H4 (cell line): ENCODE measurements at regions not wholly inside any gene's neighbourhood (a gene's known extent, or its start where the extent isn't known, plus 50 kb on each side); places are given as distances from the start of the nearest gene placed in this dataset.

Source experiments
- DNase-seq: peaks from one replicate; pipeline ENCODE4 v3.0.0-alpha.2; 2015; ENCODE audit warnings: low spot score

- no peak for DNase-seq
Measured at GRCh38 chr5:104757915-104758314, 1195.3 kb upstream of the NUDT12 start.

GRCh38 chr5:104755806-104756205 is 1193.2 kb upstream of the NUDT12 start:
- no peak for DNase-seq

GRCh38 chr5:104754311-104754995 is 1191.9 kb upstream of the NUDT12 start:
- no peak for DNase-seq

GRCh38 chr5:104751969-104752368 is 1189.4 kb upstream of the NUDT12 start:
- DNase-seq: no peak

GRCh38 chr5:104739905-104740304 is 1177.3 kb upstream of the NUDT12 start:
- DNase-seq: no peak

- DNase-seq: no peak
Measured at GRCh38 chr5:104739503-104739902, 1176.9 kb upstream of the NUDT12 start.

- no peak for DNase-seq
Measured at GRCh38 chr5:104736073-104736472, 1173.5 kb upstream of the NUDT12 start.

- no peak for DNase-seq
Measured at GRCh38 chr5:104734046-104734445, 1171.5 kb upstream of the NUDT12 start.

- no peak for DNase-seq
Measured at GRCh38 chr5:104733063-104733669, 1170.6 kb upstream of the NUDT12 start.

GRCh38 chr5:104731331-104731730 is 1168.7 kb upstream of the NUDT12 start:
- DNase-seq: no peak

GRCh38 chr5:104708027-104708426 is 1145.4 kb upstream of the NUDT12 start:
- DNase-seq: no peak

GRCh38 chr5:104706600-104706999 is 1144.0 kb upstream of the NUDT12 start:
- peak; percentile 28 for DNase-seq

GRCh38 chr5:104702212-104702611 is 1139.6 kb upstream of the NUDT12 start:
- no peak for DNase-seq

- no peak for DNase-seq
Measured at GRCh38 chr5:104699438-104699837, 1136.8 kb upstream of the NUDT12 start.

- no peak for DNase-seq
Measured at GRCh38 chr5:104661256-104661655, 1098.7 kb upstream of the NUDT12 start.

- no peak for DNase-seq
Measured at GRCh38 chr5:104659497-104659896, 1096.9 kb upstream of the NUDT12 start.

GRCh38 chr5:104652271-104652861 is 1089.8 kb upstream of the NUDT12 start:
- peak; percentile 19 for DNase-seq

- DNase-seq: no peak
Measured at GRCh38 chr5:104650313-104651055, 1087.9 kb upstream of the NUDT12 start.

GRCh38 chr5:104646416-104646815 is 1083.8 kb upstream of the NUDT12 start:
- DNase-seq: no peak

- DNase-seq: no peak
Measured at GRCh38 chr5:104643320-104643719, 1080.7 kb upstream of the NUDT12 start.

GRCh38 chr5:104635227-104635626 is 1072.6 kb upstream of the NUDT12 start:
- DNase-seq: peak; percentile 42

GRCh38 chr5:104628911-104629310 is 1066.3 kb upstream of the NUDT12 start:
- no peak for DNase-seq

GRCh38 chr5:104626122-104626521 is 1063.5 kb upstream of the NUDT12 start:
- no peak for DNase-seq
